ENCODE measurements at regions not wholly inside any gene's neighbourhood (a gene's known extent, or its start where the extent isn't known, plus 50 kb on each side); places are given as distances from the start of the nearest gene placed in this dataset.
"Not testable (repeated sequence)": the region's sequence is repeated elsewhere in the genome, so short reads cannot be mapped to it uniquely, and the experiment has no call there.

DNA sequence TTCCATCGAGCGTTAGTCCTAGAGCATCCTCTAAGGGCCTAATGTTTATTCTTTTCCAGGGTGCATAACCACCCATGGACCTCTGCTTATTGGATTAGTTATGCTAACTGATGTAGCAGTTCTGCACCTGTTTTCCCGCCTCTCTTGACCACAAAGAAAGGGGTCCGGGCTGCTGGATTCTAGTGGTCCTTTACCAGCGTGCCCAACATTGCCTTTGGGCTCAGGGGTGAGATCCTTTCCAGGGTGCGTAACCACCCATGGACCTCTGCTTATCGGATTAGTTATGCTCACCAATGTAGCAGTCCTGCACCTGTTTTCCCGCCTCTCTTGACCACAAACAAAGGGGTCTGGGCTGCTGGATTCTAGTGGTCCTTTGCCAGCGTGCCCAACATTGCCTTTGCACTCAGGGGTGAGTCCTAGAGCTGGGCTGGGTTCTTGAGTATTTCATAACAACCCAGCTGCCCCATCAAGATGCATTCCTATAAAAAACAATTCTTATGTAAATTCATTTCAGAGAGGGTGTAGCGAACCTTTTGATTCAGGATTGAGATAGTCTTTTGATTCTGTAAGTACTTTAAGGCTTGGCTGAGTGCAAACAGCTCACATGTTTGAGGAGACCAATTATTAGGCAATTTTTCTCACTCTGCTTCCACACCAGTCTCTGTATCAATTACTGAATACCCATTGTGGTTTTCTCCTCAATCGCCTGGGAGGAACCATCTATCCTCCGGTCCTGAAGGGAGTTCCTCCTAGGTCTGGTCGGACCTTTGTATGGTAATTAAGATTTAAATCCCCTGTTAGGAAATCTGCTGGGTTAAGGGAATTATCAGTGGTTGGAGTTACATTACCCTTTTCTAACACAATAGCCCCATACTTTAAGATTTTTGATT lies 253.0 kb upstream of the CNR1 start:
- not testable (repeated sequence) for TF ChIP-seq CTCF, POLR2A (IDR thresholded peaks at IDR 0.05)
